ENCODE measurements at regions not wholly inside any gene's neighbourhood (a gene's known extent, or its start where the extent isn't known, plus 50 kb on each side); places are given as distances from the start of the nearest gene placed in this dataset.
"Not testable (repeated sequence)": the region's sequence is repeated elsewhere in the genome, so short reads cannot be mapped to it uniquely, and the experiment has no call there.

DNA sequence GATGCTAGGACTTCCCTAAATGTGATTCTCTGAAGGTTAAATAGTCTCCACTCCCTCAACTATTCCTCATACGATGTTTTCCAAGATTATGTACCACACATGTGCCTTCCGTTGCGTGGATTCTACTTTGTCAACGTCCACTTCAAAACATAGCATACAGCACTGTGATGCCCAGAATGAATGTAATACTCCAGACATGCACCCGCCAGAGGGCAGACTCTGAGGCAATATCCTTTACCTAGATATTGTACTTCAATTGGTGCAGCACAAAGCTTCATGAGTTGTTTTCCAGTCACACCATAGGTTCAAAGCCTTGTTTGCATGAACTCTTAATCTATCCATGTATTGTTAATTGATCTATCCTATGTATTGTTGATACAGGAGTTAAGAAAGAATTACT, 201.0 kb upstream of the NABP1 start:
- no peak for DNase-seq

DNA sequence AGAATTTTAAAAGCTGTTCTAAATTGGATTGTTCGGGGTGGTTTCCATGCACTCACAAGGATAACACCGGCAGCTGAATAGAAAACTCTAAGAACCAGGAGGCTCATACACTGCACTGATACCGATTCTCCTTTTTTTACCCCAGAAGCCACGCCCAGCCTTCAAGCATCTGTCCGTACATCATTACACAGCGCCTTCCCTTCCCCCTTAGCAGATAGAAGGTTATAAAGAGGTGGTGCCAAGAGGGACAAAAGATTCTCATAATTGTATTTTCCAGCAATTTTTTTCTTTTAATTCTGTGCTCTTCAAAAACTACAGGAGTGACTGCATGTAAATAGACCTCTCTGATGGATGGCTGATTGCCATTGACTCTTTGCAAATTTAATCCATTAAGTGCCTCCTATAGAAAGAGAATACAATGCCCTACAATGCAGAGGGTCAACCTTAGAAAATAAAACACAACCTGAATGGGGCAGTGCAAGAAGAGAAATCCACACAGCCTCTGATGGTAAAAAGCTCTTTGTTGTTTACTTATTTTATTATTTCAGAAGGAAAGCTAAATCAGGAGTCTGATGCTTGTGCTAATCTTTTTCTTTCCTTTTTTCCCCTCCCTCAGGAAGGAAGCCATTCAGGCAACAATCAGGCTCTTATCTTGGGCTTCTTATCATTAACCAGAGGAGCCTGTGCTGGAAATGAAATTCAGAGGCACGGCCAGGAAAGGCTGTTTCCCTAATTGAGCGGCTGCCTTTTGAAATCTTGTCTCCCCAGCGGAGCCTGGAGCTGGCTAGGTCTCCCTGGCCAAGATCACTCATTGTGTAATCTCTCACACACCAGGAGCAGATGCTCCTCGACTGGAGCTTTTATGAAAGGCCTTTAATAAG, 198.9 kb upstream of the NABP1 start:
- DNase-seq = no peak

DNA sequence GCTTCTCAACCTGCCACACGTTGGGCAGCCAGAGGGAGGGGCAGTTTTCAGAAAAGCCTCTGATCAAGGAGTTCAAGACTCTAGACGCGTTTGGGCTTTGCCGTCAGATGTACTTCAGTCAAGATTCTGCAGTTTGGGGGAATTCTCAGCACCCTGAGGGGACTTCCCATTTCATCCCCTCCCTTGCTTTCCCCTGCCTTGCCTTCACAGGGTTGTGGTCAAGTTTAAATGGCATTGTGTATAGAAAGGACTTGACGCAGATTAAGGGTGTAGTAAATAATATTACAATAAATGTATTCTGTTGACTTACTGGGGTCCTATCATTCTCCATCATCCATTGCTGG, 198.3 kb upstream of the NABP1 start:
- DNase-seq = no peak

DNA sequence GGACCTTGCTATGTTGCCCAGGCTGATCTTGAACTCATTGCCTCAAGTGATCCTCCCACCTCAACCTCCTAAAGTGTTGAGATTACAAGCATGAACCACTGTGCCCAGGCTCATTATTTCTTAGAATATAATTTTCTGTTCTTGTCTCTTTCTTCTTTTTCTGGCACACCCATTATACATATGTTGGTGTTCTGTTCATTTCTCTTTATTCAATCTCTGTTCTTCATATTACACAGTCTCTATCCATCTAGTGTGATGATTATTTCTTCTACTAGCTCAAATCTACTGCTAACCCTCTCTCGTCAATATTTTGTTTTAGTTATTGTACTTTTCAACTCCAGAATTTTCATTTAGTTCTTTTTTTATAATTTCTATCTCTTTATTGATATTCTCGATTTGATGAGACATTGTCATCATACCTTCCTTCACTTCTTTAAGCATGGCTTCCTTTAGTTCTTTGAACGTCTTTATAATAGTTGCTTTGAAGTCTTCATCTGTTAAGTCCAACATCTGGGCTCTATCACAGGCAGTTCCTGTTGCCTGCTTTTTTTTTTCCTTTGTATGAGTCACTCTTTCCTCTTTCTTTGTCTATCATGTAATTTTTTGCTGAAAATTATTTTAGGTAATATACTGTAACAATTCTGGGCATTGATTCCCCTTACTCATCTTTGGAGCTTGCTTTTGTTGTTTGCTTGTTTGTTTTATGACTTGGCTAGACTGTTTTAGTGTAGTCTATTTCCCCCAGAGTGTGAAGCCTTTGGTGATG, 196.4 kb upstream of the NABP1 start:
- no peak for DNase-seq

- no peak for DNase-seq
Measured at GRCh38 chr2:191483117-191483516, 194.8 kb upstream of the NABP1 start.

- no peak for DNase-seq
Measured at GRCh38 chr2:191486584-191487320, 191.2 kb upstream of the NABP1 start.

DNA sequence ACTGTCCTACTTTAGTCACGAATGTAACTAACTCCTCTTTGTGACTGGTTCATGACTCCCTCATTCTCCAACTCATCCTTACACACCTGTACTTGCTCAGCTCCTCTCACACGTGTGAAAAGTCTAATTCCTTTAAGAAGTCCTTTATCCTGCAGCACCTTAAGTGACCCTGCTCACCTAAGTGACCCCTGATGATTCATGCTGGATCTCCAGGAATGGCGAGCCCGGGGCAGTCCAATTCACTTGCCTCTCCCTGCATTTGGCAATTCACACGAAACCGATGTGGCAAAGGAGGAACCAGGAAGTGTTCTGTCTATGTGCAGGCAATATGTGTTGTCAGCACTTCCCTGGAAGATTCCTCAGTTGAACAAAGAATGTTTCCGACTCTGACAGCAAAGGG, 189.8 kb upstream of the NABP1 start:
- DNase-seq = no peak

DNA sequence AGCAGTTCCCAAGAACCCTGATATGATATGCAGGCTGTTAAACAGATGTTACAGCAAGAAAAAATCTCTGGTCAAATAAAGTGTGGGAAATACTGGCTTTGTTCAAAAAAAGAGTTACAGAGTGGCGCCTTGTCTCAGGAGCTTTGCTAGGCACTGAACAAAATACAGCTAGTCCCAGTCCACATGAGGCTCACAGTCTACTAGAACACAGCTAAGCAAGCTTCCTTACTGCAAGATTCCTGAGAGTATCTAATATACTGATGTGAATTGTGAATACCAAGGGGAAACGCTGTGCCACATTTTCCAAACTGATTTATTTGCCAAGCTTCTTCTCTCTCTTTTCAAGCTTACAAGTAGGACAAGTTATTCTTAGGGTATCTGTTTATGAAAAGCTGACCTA, 188.8 kb upstream of the NABP1 start:
- no peak for DNase-seq

DNA sequence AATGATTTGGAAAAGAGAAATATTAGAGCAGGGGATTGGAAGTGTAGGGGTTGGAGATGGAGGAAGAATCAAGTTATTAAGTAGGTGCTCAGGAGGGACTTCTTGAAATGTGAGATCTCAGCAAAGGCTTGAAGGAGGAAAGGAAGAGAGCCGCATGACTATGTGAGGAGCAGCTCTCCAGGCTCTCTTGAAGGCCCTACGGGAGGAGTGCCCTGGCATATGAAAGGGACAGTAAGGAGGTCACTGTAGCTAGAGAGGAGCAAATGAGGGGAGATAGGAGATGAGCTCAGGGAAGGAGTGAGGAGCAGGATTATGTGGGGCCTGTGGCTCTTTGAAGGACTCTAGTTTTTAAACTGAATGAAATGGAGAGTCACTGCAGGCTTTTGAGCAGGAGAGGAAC, 181.1 kb upstream of the NABP1 start:
- no peak for DNase-seq

DNA sequence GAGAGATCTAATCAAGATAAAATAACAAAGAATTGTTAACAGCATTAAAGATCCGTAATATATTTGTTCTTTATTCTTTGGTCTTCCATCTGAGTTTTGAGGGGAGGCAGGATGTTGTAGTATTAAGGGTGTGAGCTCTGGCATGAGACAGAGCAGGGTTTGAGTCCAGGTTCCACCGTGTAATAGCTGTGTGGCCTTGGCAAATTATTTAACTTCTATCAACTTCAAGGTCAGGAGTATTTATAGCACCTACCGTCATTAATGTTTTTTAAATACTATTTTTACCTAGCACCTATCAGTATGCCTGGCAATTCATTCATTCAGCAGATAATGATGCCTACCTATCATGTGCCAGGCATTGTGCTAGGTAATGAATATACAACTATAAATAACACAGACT, 180.1 kb upstream of the NABP1 start:
- no peak for DNase-seq

- no peak for DNase-seq
Measured at GRCh38 chr2:191499050-191499449, 178.9 kb upstream of the NABP1 start.

DNA sequence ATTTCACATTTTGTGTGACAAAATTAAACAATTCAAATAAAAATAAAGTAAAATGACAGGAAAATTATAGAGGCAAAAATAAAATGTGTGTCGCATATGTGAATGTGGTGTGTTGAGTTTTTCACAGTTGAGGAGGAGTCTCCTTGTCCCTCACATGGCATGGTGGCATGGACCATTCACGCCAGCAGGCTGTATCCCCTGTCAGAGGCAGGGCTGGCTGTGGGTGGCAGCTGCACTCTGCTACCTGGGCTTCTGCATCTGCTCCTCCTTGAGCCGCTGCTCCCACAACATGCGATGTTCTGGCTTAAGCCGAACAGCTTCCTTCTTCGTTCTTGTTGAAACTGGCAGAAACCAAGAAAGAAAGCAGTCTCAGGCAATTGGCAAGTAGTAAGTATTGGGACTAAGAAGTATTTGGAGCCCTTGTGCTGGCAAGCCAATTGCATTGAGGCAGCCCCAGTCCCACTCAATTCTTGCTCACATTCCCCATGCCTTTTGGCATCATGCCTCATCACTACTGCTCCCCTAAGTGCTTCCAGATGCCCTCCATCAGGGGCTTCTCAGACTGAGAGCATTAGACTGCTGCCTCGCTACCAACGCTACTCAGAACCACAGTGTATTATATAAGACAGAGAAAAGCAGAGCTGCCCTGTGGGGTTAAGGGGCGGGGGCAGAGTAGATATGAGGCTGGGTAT, 177.9 kb upstream of the NABP1 start:
- DNase-seq = no peak

GRCh38 chr2:191500566-191500883, 177.4 kb upstream of the NABP1 start:
- no peak for DNase-seq

- no peak for DNase-seq
Measured at GRCh38 chr2:191500884-191501560, 176.9 kb upstream of the NABP1 start.

- DNase-seq = no peak
Measured at GRCh38 chr2:191501561-191502168, 176.3 kb upstream of the NABP1 start.

- no peak for DNase-seq
Measured at GRCh38 chr2:191506515-191506914, 171.4 kb upstream of the NABP1 start.

DNA sequence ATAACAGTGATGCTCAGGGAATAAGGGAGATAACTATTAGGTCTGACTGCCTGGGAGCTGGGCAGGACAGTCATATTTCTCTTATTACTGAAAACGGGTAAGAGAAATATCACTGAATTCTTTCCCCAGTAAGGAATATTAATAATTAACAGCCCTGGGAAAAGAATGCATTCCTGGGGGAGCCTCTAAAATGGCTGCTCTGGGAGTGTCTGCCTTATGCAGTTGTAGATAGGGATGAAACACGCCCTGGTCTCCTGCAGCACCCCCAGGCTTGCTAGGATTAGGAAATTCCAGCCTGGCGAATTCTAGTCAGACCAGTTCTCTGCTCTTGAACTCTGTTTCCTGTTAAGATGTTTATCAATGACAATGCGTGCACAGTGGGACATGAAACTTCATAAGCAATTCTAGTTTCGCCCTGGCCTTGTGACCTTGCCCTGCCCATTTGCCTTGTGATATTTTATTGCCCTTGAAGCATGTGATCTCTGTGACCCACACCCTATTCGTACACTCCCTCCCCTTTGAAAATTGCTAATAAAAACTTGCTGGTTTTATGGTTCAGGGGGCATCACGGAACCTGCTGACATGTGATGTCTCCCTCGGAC, 170.6 kb upstream of the NABP1 start:
- DNase-seq = not testable (repeated sequence)

- DNase-seq = no peak
Measured at GRCh38 chr2:191508738-191509137, 169.2 kb upstream of the NABP1 start.

DNA sequence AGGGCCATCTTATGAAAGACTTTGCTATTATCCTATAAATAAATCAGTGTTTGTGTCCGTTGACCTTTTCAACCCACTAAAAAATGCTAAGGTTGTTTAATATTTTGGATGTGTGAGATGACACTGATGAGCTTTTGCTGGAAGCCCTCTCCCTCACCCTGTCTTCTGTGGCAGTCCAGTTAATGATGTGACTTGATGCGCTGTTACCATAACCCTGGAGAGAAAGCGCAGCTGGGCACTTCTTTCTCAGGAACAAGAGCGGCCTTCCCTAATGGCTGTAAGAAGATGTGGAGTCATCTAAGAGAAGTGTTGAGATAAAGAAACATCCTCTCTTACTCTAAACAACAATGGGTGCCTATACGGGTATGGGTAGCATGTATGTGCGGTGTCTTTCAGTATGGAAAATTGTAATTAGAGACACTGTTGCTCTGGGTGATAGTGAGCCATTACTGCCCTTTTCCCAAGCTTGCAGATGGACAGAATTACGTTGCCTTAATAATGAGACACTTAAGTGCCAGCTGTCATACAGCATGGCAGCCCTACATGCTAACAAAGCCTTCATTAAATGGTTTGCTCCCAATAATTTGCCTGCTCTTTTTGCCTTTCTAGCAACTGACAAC, 165.6 kb upstream of the NABP1 start:
- no peak for DNase-seq

DNA sequence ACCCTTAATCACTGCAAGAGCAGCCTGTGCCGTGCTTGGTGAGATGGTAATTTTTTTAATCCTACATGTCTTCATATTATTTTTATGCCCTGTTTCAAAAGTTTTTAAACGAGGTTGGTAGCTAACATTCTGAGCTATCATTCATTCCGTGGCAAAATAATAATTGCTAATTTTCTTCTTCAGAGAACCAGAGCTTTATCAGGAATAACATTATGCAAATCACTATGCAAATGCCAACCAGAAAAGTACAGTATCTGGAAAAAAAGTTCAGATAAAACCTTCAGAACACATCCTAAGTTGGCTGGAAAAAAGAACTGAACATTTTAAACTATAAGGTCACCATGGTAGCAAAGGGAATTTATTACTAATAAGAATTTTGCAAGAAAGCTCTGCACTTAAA, 165.1 kb upstream of the NABP1 start:
- no peak for DNase-seq

- DNase-seq = no peak
Measured at GRCh38 chr2:191514613-191515012, 163.3 kb upstream of the NABP1 start.
